Coronary artery (tissue), 2 donors: ENCODE measurements at regions not wholly inside any gene's neighbourhood (a gene's known extent, or its start where the extent isn't known, plus 50 kb on each side); places are given as distances from the start of the nearest gene placed in this dataset.
"Not testable (repeated sequence)": the region's sequence is repeated elsewhere in the genome, so short reads cannot be mapped to it uniquely, and the experiment has no call there.

ENCODE experiments used
- DNase-seq: peaks from one replicate; pipeline ENCODE4 v3.0.0-alpha.2; 2017; ENCODE audit warnings: low spot score
- H3K27ac ChIP-seq, 2 donors: fragments of 200-600 bp; sonication (generic); one replicate each; pipeline ENCODE4 v1.5.1; 2016 to 2019
- H3K4me3 ChIP-seq: fragments of 200-600 bp; sonication (generic); 2 replicates; pipeline ENCODE4 v1.5.1; 2016; ENCODE audit warnings: mild to moderate bottlenecking, moderate library complexity
- CTCF ChIP-seq: fragments of 200-600 bp; sonication (generic); IDR thresholded peaks from one replicate; pipeline ENCODE4 v1.5.1; 2019; ENCODE audit warnings: antibody characterized with exemption

GRCh38 chr3:194034346-194035336, 101.3 kb upstream of the HES1 start:
- DNase-seq = peak; percentile 64
- Histone ChIP-seq H3K4me3 (no peak overlapping the region), H3K27ac (no peak overlapping the region)
- TF ChIP-seq CTCF = no peak

GRCh38 chr3:194035406-194036138, 100.4 kb upstream of the HES1 start:
- no peak overlapping the region for H3K27ac ChIP-seq
- peak; percentile 29 for DNase-seq
- TF ChIP-seq CTCF = no peak
- no peak overlapping the region for H3K4me3 ChIP-seq

- Histone ChIP-seq H3K27ac (no peak overlapping the region), H3K4me3 (no peak overlapping the region)
- TF ChIP-seq CTCF = no peak
- DNase-seq = no peak
These were observed 99.1 kb upstream of the HES1 start for GRCh38 chr3:194036842-194037241.

DNA sequence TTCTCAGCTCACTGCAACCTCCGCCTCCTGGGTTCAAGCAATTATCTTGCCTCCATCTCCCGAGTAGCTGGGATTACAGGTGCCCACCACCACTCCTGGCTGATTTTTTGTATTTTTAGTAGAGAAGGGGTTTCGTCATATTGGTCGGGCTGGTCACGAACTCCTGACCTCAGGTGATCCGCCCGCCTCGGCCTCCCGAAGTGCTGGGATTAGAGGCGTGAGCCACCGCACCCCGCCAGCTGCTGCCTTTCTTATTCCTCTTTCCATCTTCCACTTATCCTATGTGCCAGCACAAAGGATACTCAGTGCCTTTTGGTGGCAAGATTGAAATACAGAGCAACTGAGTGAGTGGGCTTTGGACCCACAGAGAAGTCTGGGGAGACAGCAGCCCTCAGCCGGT, 97.6 kb upstream of the HES1 start:
- not testable (repeated sequence) for H3K27ac ChIP-seq, DNase-seq, H3K4me3 ChIP-seq

GRCh38 chr3:194038960-194039359, 97.0 kb upstream of the HES1 start:
- Histone ChIP-seq H3K4me3 (no peak overlapping the region), H3K27ac (no peak overlapping the region)
- no peak for TF ChIP-seq CTCF
- no peak for DNase-seq

GRCh38 chr3:194040516-194041273, 95.3 kb upstream of the HES1 start:
- Histone ChIP-seq H3K4me3 (no peak overlapping the region), H3K27ac (no peak overlapping the region)
- DNase-seq = no peak
- TF ChIP-seq CTCF = no peak

- Histone ChIP-seq H3K27ac (no peak overlapping the region), H3K4me3 (no peak overlapping the region)
- DNase-seq = no peak
- no peak for TF ChIP-seq CTCF
These were observed 93.0 kb upstream of the HES1 start for GRCh38 chr3:194042927-194043326.
